ENCODE measurements at regions not wholly inside any gene's neighbourhood (a gene's known extent, or its start where the extent isn't known, plus 50 kb on each side); places are given as distances from the start of the nearest gene placed in this dataset.
A peak's percentile ranks its signal among the peaks of the same experiment; 100 is the strongest.

GRCh38 chr20:1804554-1804956 lies 90.7 kb upstream of the SIRPA start:
- CTCF ChIA-PET = interaction anchor here (1.0 kb wide), 1 partner anchor 14 kb away, joined by 3 read pairs; no protein-coding TSS in a partner anchor
- Histone ChIP-seq H3K27me3 (replicated peaks in 2 of 5; ENCODE audit: control insufficient read depth in 4 of 5, insufficient read depth in 5 of 5, low read length in 4 of 5) (no peaks in the 10 kb centered on the region), H3K4me3 (ENCODE audit: control insufficient read depth in 1 of 7, extremely low read depth in 1 of 7, insufficient read depth in 4 of 7, low read depth in 2 of 7, low read length in 6 of 7) (peak overlapping the region in 1 of 7 experiments; percentile 74), H3K9me3 (ENCODE audit: control extremely low read depth in 1 of 5, control insufficient read depth in 4 of 5, insufficient read depth in 2 of 5, low read depth in 1 of 5, low read length in 4 of 5) (no peaks in the 10 kb centered on the region), H3K4me1 (ENCODE audit: control extremely low read depth in 1 of 4, control insufficient read depth in 4 of 4, insufficient read depth in 4 of 4, low read length in 3 of 4) (peaks cover 7 to 29% (median 26%) of the 10 kb centered on the region in 4 experiments), H3K27ac (ENCODE audit: insufficient read depth in 1 of 2, low read depth in 1 of 2, low read length in 2 of 2, poor library complexity in 1 of 2, severe bottlenecking in 2 of 2) (no peak overlapping the region), H3K36me3 (ENCODE audit: control insufficient read depth in 4 of 4, insufficient read depth in 4 of 4, low read length in 3 of 4) (no peaks in the 10 kb centered on the region)
- no peak for DNase-seq
- POLR2A ChIA-PET = no interaction called here
- 100% methylated on average over 2 of the region's 4 CpGs for WGBS (ENCODE audit: insufficient coverage)

GRCh38 chr20:1803932-1804501 lies 91.2 kb upstream of the SIRPA start:
- H3K9me3 ChIP-seq (ENCODE audit: control extremely low read depth in 1 of 5, control insufficient read depth in 4 of 5, insufficient read depth in 2 of 5, low read depth in 1 of 5, low read length in 4 of 5) = no peaks in the 10 kb centered on the region
- peak overlapping the region in 1 of 2 experiments; percentile 72 for H3K27ac ChIP-seq (ENCODE audit: insufficient read depth in 1 of 2, low read depth in 1 of 2, low read length in 2 of 2, poor library complexity in 1 of 2, severe bottlenecking in 2 of 2)
- H3K4me1 ChIP-seq (ENCODE audit: control extremely low read depth in 1 of 4, control insufficient read depth in 4 of 4, insufficient read depth in 4 of 4, low read length in 3 of 4) = peaks cover 7 to 29% (median 26%) of the 10 kb centered on the region in 4 experiments
- no peak for DNase-seq
- POLR2A ChIA-PET = no interaction called here
- H3K27me3 ChIP-seq (replicated peaks in 2 of 5; ENCODE audit: control insufficient read depth in 4 of 5, insufficient read depth in 5 of 5, low read length in 4 of 5) = no peaks in the 10 kb centered on the region
- H3K4me3 ChIP-seq (ENCODE audit: control insufficient read depth in 1 of 7, extremely low read depth in 1 of 7, insufficient read depth in 4 of 7, low read depth in 2 of 7, low read length in 6 of 7) = peak overlapping the region; percentile 67 to 88 (median 74)
- H3K36me3 ChIP-seq (ENCODE audit: control insufficient read depth in 4 of 4, insufficient read depth in 4 of 4, low read length in 3 of 4) = no peaks in the 10 kb centered on the region
- CTCF ChIA-PET = interaction anchor here (1.0 to 2.1 kb wide), 2 partner anchors 7 to 15 kb away, joined by 3 to 7 read pairs; no protein-coding TSS in a partner anchor
- 71% methylated on average over 5 of the region's 10 CpGs for WGBS (ENCODE audit: insufficient coverage)

DNA sequence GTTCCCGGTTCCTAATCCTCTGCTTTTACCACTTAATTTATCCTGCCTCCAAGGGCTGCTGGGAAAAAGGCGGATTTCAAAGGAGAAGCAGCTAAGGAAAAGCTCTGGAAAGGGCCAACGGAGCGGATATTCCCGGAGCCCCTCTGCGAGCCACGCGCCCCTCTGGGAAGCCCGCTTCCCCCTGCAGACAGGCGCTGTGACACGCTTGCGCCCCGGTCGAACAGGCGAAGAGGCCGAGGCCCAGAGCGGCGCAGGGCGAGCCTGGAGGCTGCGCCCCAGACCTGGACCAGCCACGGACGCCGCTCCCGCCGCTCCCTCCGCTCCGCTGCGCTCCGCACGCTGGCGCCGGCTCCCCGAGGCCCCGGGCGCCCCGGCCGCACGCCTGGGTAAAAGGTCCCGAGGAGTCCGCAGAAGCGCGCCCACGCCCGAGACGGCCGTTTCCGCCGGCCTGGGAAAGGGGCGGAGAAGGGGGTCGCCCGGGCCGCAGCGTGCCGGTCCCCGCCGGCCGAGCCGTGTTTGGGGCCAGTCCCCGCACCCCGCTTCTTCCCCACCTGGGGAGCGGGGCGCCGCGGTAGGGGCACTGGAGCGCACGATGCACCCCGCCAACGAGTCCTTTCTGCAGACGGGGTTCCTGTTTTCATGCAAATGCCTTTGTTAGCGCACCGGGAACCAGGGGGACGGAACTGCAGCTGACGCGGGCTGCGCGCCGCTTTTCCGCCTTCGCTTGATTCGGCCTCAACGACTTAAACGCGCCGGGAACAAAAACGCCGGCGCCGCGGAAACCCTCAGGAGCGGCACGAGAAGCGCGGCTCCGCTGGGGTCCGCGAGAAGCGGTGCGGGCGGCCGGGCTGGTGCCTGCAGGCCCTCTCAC lies 91.9 kb upstream of the SIRPA start:
- Histone ChIP-seq H3K4me3 (ENCODE audit: control insufficient read depth in 1 of 7, extremely low read depth in 1 of 7, insufficient read depth in 4 of 7, low read depth in 2 of 7, low read length in 6 of 7) (peak overlapping the region; percentile 67 to 88 (median 74)), H3K9me3 (ENCODE audit: control extremely low read depth in 1 of 5, control insufficient read depth in 4 of 5, insufficient read depth in 2 of 5, low read depth in 1 of 5, low read length in 4 of 5) (no peaks in the 10 kb centered on the region), H3K4me1 (ENCODE audit: control extremely low read depth in 1 of 4, control insufficient read depth in 4 of 4, insufficient read depth in 4 of 4, low read length in 3 of 4) (peaks cover 7 to 29% (median 26%) of the 10 kb centered on the region in 4 experiments), H3K27ac (ENCODE audit: insufficient read depth in 1 of 2, low read depth in 1 of 2, low read length in 2 of 2, poor library complexity in 1 of 2, severe bottlenecking in 2 of 2) (peak overlapping the region in 1 of 2 experiments; percentile 72), H3K36me3 (ENCODE audit: control insufficient read depth in 4 of 4, insufficient read depth in 4 of 4, low read length in 3 of 4) (no peaks in the 10 kb centered on the region), H3K27me3 (replicated peaks in 2 of 5; ENCODE audit: control insufficient read depth in 4 of 5, insufficient read depth in 5 of 5, low read length in 4 of 5) (no peaks in the 10 kb centered on the region)
- POLR2A ChIA-PET = interaction anchor here (0.6 to 1.3 kb wide), 2 partner anchors 8 to 1398 kb away, joined by 4 to 6 read pairs; no protein-coding TSS in a partner anchor
- CTCF ChIA-PET = interaction anchor here (0.8 to 2.4 kb wide), 8 partner anchors 8 to 650 kb away, joined by 3 to 13 read pairs (median 5); no protein-coding TSS in a partner anchor
- peak; percentile 89 to 96 (median 94) for DNase-seq
- WGBS (ENCODE audit: insufficient coverage) = under 1% methylated on average over 63 of the region's 100 CpGs

DNA sequence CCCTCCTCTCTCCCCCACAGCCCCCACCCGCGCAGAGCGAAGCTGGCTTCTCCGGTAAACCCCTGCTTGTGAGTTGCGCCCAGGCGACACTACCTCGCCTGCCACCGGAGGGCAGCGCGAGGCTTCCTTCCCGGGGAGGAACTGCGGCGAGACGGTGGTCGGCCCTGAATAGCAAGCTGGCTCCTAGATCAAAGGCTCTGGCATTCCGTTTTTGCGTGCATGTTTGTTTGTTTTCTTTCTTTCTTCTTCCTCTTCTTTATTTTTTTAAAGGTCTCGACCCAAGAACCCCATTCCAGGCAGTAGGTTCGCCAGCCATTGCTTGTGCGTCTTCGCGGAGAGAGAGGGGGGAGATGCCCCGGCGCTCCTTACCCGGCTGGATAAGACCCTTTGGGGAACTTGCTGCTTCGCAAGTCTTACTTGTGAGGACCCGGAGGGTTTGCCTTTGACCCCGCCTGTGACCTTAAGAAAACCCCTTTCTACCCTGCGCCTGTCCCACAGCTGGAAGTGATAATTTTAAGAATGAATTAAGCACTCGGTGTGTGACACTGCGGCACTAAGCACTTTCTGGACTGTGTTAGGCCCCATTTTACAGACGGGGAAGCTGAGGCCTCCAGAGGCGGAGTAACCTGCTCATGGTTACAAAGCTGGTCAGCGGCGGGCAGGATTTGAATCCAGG lies 92.7 kb upstream of the SIRPA start:
- Histone ChIP-seq H3K4me1 (ENCODE audit: control extremely low read depth in 1 of 4, control insufficient read depth in 4 of 4, insufficient read depth in 4 of 4, low read length in 3 of 4) (peaks cover 7 to 29% (median 26%) of the 10 kb centered on the region in 4 experiments), H3K27me3 (replicated peaks in 2 of 5; ENCODE audit: control insufficient read depth in 4 of 5, insufficient read depth in 5 of 5, low read length in 4 of 5) (no peaks in the 10 kb centered on the region), H3K4me3 (ENCODE audit: control insufficient read depth in 1 of 7, extremely low read depth in 1 of 7, insufficient read depth in 4 of 7, low read depth in 2 of 7, low read length in 6 of 7) (peak overlapping the region; percentile 67 to 88 (median 74)), H3K9me3 (ENCODE audit: control extremely low read depth in 1 of 5, control insufficient read depth in 4 of 5, insufficient read depth in 2 of 5, low read depth in 1 of 5, low read length in 4 of 5) (no peaks in the 10 kb centered on the region), H3K36me3 (ENCODE audit: control insufficient read depth in 4 of 4, insufficient read depth in 4 of 4, low read length in 3 of 4) (no peaks in the 10 kb centered on the region), H3K27ac (ENCODE audit: insufficient read depth in 1 of 2, low read depth in 1 of 2, low read length in 2 of 2, poor library complexity in 1 of 2, severe bottlenecking in 2 of 2) (no peak overlapping the region)
- DNase-seq = peak; percentile 89 to 94 (median 92)
- POLR2A ChIA-PET = interaction anchor here (1.3 kb wide), 1 partner anchor 9 kb away, joined by 6 read pairs; no protein-coding TSS in a partner anchor
- WGBS (ENCODE audit: insufficient coverage) = 0% methylated on average over 29 of the region's 35 CpGs
- CTCF ChIA-PET = interaction anchor here (0.6 to 2.4 kb wide), 20 partner anchors 9 to 651 kb away, joined by 3 to 13 read pairs (median 4); no protein-coding TSS in a partner anchor

GRCh38 chr20:1801929-1802306 lies 93.3 kb upstream of the SIRPA start:
- WGBS (ENCODE audit: insufficient coverage) = 48% methylated on average over 3 of the region's 6 CpGs
- DNase-seq = peak in 2 of 3 donors; percentile 20 to 26
- Histone ChIP-seq H3K36me3 (ENCODE audit: control insufficient read depth in 4 of 4, insufficient read depth in 4 of 4, low read length in 3 of 4) (no peaks in the 10 kb centered on the region), H3K4me3 (ENCODE audit: control insufficient read depth in 1 of 7, extremely low read depth in 1 of 7, insufficient read depth in 4 of 7, low read depth in 2 of 7, low read length in 6 of 7) (peak overlapping the region in 6 of 7 experiments; percentile 32 to 88 (median 73)), H3K27me3 (replicated peaks in 2 of 5; ENCODE audit: control insufficient read depth in 4 of 5, insufficient read depth in 5 of 5, low read length in 4 of 5) (no peaks in the 10 kb centered on the region), H3K9me3 (ENCODE audit: control extremely low read depth in 1 of 5, control insufficient read depth in 4 of 5, insufficient read depth in 2 of 5, low read depth in 1 of 5, low read length in 4 of 5) (no peaks in the 10 kb centered on the region), H3K27ac (ENCODE audit: insufficient read depth in 1 of 2, low read depth in 1 of 2, low read length in 2 of 2, poor library complexity in 1 of 2, severe bottlenecking in 2 of 2) (no peak overlapping the region), H3K4me1 (ENCODE audit: control extremely low read depth in 1 of 4, control insufficient read depth in 4 of 4, insufficient read depth in 4 of 4, low read length in 3 of 4) (peaks cover 7 to 29% (median 26%) of the 10 kb centered on the region in 4 experiments)
- ChIA-PET CTCF (interaction anchor here (0.8 to 2.4 kb wide), 17 partner anchors 13 to 374 kb away, joined by 3 to 13 read pairs (median 4); no protein-coding TSS in a partner anchor), POLR2A (interaction anchor here (1.3 kb wide), 1 partner anchor 9 kb away, joined by 6 read pairs; no protein-coding TSS in a partner anchor)

DNA sequence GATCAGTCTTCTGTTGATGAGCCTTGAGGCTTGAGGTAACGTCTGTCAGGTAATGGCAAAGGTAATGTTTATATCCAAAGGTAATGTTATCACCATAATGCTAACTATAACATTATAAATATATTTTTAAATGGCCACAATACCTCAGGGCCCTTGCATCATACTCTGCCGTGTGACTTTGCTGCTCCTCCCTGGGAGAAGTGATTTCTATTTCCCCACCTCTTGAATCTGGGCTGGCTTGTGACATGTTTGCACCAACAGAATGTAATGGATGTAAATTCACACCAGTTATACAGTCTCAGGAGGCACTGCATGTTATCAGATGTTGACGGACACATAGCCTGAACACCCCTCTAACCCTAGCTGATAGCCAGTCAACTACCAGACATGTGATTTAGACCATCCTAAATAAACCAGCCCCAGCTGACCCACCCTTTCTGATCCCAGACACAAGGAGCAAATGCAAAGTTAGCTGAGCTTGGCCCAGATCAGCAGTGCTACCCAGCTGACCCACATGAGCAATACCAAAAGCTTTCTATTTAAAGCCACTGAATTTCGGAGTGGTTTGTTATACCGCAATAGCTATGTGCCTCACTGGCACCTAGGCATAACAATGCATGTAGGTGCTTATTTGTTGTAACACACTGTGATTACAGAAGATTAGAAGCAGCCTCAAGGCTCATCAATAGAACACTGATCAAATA lies 93.8 kb upstream of the SIRPA start:
- no peaks in the 10 kb centered on the region for H3K36me3 ChIP-seq (ENCODE audit: control insufficient read depth in 4 of 4, insufficient read depth in 4 of 4, low read length in 3 of 4)
- WGBS (ENCODE audit: insufficient coverage) = 100% methylated on average over 2 of the region's 5 CpGs
- H3K9me3 ChIP-seq (ENCODE audit: control extremely low read depth in 1 of 5, control insufficient read depth in 4 of 5, insufficient read depth in 2 of 5, low read depth in 1 of 5, low read length in 4 of 5) = no peaks in the 10 kb centered on the region
- no peak overlapping the region for H3K27ac ChIP-seq (ENCODE audit: insufficient read depth in 1 of 2, low read depth in 1 of 2, low read length in 2 of 2, poor library complexity in 1 of 2, severe bottlenecking in 2 of 2)
- H3K27me3 ChIP-seq (replicated peaks in 2 of 5; ENCODE audit: control insufficient read depth in 4 of 5, insufficient read depth in 5 of 5, low read length in 4 of 5) = no peaks in the 10 kb centered on the region
- no peak for DNase-seq
- H3K4me1 ChIP-seq (ENCODE audit: control extremely low read depth in 1 of 4, control insufficient read depth in 4 of 4, insufficient read depth in 4 of 4, low read length in 3 of 4) = peaks cover 7 to 29% (median 26%) of the 10 kb centered on the region in 4 experiments
- CTCF ChIA-PET = interaction anchor here (0.8 to 2.4 kb wide), 18 partner anchors 10 to 375 kb away, joined by 3 to 13 read pairs (median 4); no protein-coding TSS in a partner anchor
- no peak overlapping the region for H3K4me3 ChIP-seq (ENCODE audit: control insufficient read depth in 1 of 7, extremely low read depth in 1 of 7, insufficient read depth in 4 of 7, low read depth in 2 of 7, low read length in 6 of 7)
- POLR2A ChIA-PET = no interaction called here
